ENCODE measurements at regions not wholly inside any gene's neighbourhood (a gene's known extent, or its start where the extent isn't known, plus 50 kb on each side); places are given as distances from the start of the nearest gene placed in this dataset.

DNA sequence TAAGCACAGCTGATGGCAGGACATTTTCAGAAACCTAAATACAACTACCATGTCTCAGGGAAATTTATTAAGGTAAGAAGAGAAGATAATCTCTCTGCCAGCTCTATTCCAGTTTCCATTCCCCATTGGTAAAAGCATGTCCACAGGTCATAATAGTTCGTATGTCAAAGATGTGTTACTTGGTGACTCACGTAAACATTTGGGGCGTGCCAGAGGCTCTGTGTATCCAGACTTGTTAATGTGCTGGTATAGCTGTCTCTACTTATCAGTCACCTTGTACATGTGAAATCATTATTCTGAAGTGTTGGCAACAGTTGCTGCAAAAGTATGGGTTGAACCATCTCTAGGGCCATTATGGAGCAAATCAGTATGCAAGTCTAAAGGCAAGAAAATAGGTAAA lies 1345.1 kb downstream of the SUCLG1 start:
- no peak for TF ChIP-seq ADNP (tag; IDR thresholded peaks at IDR 0.05)
- no peak for TF ChIP-seq EZH2 (IDR thresholded peaks at IDR 0.05; ENCODE audit: borderline replicate concordance, low read depth, low read length)
- TF ChIP-seq ZNF644 (tag; IDR thresholded peaks at IDR 0.05; ENCODE audit: low read depth), result no peak
- TF ChIP-seq ZNF232 (CRISPR knock-in tag; IDR thresholded peaks at IDR 0.05), result no peak
- TF ChIP-seq, protein P1, sequence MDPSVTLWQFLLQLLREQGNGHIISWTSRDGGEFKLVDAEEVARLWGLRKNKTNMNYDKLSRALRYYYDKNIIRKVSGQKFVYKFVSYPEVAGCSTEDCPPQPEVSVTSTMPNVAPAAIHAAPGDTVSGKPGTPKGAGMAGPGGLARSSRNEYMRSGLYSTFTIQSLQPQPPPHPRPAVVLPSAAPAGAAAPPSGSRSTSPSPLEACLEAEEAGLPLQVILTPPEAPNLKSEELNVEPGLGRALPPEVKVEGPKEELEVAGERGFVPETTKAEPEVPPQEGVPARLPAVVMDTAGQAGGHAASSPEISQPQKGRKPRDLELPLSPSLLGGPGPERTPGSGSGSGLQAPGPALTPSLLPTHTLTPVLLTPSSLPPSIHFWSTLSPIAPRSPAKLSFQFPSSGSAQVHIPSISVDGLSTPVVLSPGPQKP (CRISPR knock-in tag; IDR thresholded peaks at IDR 0.05), result no peak
- no peak for TF ChIP-seq GABPB1 (CRISPR knock-in tag; IDR thresholded peaks at IDR 0.05)
- TF ChIP-seq, protein P2, sequence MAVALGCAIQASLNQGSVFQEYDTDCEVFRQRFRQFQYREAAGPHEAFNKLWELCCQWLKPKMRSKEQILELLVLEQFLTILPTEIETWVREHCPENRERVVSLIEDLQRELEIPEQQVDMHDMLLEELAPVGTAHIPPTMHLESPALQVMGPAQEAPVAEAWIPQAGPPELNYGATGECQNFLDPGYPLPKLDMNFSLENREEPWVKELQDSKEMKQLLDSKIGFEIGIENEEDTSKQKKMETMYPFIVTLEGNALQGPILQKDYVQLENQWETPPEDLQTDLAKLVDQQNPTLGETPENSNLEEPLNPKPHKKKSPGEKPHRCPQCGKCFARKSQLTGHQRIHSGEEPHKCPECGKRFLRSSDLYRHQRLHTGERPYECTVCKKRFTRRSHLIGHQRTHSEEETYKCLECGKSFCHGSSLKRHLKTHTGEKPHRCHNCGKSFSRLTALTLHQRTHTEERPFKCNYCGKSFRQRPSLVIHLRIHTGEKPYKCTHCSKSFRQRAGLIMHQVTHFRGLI (CRISPR knock-in tag; IDR thresholded peaks at IDR 0.05), result no peak
- no peak for TF ChIP-seq MTA3 (IDR thresholded peaks at IDR 0.05; ENCODE audit: borderline replicate concordance)
